B cell (primary cell): ENCODE measurements at regions not wholly inside any gene's neighbourhood (a gene's known extent, or its start where the extent isn't known, plus 50 kb on each side); places are given as distances from the start of the nearest gene placed in this dataset.

ENCODE experiments used
- ATAC-seq: fragments of 200-7000 bp; cut with Tn5 transposase; one replicate; pipeline ENCODE4 v1.10.0; 2021; ENCODE audit warnings: low read depth, mild to moderate bottlenecking, moderate number of reproducible peaks, moderate library complexity
- CTCF ChIA-PET: fragments of 350-600 bp; sonication (Branson Sonifier 250); formaldehyde crosslinking; loops from one replicate; lab custom pipeline; 2021; ENCODE audit warnings: antibody characterized with exemption, inconsistent platforms; lab: Charles Lee
- POLR2A ChIA-PET: fragments of 350-600 bp; sonication (Branson Sonifier 250); formaldehyde crosslinking; loops from one replicate; lab custom pipeline; 2021; ENCODE audit warnings: antibody characterized with exemption; lab: Charles Lee
- DNase-seq: peaks from one replicate; pipeline ENCODE4 v3.0.0; 2013
- H2AFZ ChIP-seq: 2 replicates; pipeline ENCODE4 v1.6.1; 2012; ENCODE audit warnings: mild to moderate bottlenecking, low read depth, low read length; ENCODE audit not compliant: insufficient read depth, poor library complexity, severe bottlenecking
- H3K27ac ChIP-seq, 2 donors: 1 replicate in 1 of 2; 2 replicates in 1 of 2; pipeline ENCODE4 v1.5.1; 2012 to 2013; ENCODE audit warnings: low read length in 2 of 2, mild to moderate bottlenecking in 2 of 2, moderate library complexity in 1 of 2
- H3K27me3 ChIP-seq, 4 experiments: fragments of 200-600 bp in 1 of 4; sonication (generic) in 1 of 4; replicated peaks in 1 of 4; 1 replicate in 2 of 4; 2 replicates in 2 of 4; pipeline versions ENCODE4 v1.6.1 to v1.7.0; 2013 to 2016; ENCODE audit warnings: low read length in 3 of 4, mild to moderate bottlenecking in 2 of 4, mixed read lengths in 1 of 4, moderate library complexity in 1 of 4; ENCODE audit not compliant: insufficient read depth in 4 of 4, control insufficient read depth in 3 of 4; ENCODE audit errors: control extremely low read depth in 1 of 4
- H3K36me3 ChIP-seq, 2 experiments: replicated peaks in 1 of 2; 1 replicate in 1 of 2; 2 replicates in 1 of 2; pipeline versions ENCODE4 v1.6.1 to v1.7.1; 2013; ENCODE audit warnings: low read length in 1 of 2; ENCODE audit not compliant: insufficient read depth in 2 of 2, control insufficient read depth in 1 of 2; ENCODE audit errors: control extremely low read depth in 1 of 2, extremely low read depth in 1 of 2
- H3K4me1 ChIP-seq, 2 donors: fragments of 200-600 bp in 1 of 2; sonication (generic) in 1 of 2; 1 replicate in 1 of 2; 2 replicates in 1 of 2; pipeline versions ENCODE4 v1.5.1 to v1.6.1; 2013 to 2017; ENCODE audit warnings: low read length in 2 of 2; ENCODE audit not compliant: control insufficient read depth in 2 of 2, insufficient read depth in 2 of 2
- H3K4me2 ChIP-seq: replicated peaks from 2 replicates; pipeline ENCODE3; 2012; ENCODE audit warnings: mild to moderate bottlenecking, low read depth, low read length; ENCODE audit not compliant: poor library complexity, severe bottlenecking
- H3K4me3 ChIP-seq, 5 experiments: fragments of 200-600 bp in 1 of 5; sonication (generic) in 1 of 5; 1 replicate in 3 of 5; 2 replicates in 2 of 5; pipeline versions ENCODE4 v1.5.1 to v1.7.0; 2011 to 2016; ENCODE audit warnings: low read length in 4 of 5, mild to moderate bottlenecking in 4 of 5, low read depth in 2 of 5, control low read depth in 1 of 5, moderate library complexity in 1 of 5; ENCODE audit not compliant: insufficient read depth in 1 of 5; ENCODE audit errors: control extremely low read depth in 1 of 5, extremely low read depth in 1 of 5
- H3K79me2 ChIP-seq: fragments of 200-600 bp; sonication (generic); one replicate; pipeline ENCODE4 v1.6.0; 2016; ENCODE audit warnings: low read length; ENCODE audit not compliant: control insufficient read depth, insufficient read depth
- H3K9ac ChIP-seq: fragments of 200-600 bp; sonication (generic); 2 replicates; pipeline ENCODE4 v1.6.1; 2017; ENCODE audit warnings: mild to moderate bottlenecking, low read length, moderate library complexity
- H3K9me3 ChIP-seq, 3 donors: one replicate each; pipeline versions ENCODE4 v1.6.1 to v1.7.1; 2013; ENCODE audit warnings: low read length in 2 of 3; ENCODE audit not compliant: control insufficient read depth in 2 of 3, insufficient read depth in 1 of 3; ENCODE audit errors: control extremely low read depth in 1 of 3
- H4K20me1 ChIP-seq: 2 replicates; pipeline ENCODE4 v1.6.0; 2012; ENCODE audit warnings: mild to moderate bottlenecking, low read length; ENCODE audit not compliant: insufficient read depth, control insufficient read depth, poor library complexity, severe bottlenecking
- H3K27ac Mint-ChIP-seq: one replicate; pipeline ENCODE4 v1.8.0; 2021; ENCODE audit warnings: mixed read lengths
- H3K27me3 Mint-ChIP-seq: one replicate; pipeline ENCODE4 v1.8.0; 2021; ENCODE audit warnings: mixed read lengths
- H3K4me1 Mint-ChIP-seq: one replicate; pipeline ENCODE4 v1.8.0; 2021; ENCODE audit warnings: mixed read lengths
- H3K4me3 Mint-ChIP-seq: one replicate; pipeline ENCODE4 v1.8.0; 2021; ENCODE audit warnings: mixed read lengths
- H3K9me3 Mint-ChIP-seq: one replicate; pipeline ENCODE4 v1.8.0; 2022; ENCODE audit warnings: mixed read lengths; ENCODE audit not compliant: insufficient read depth
- CTCF ChIP-seq: fragments of 200-600 bp; IDR thresholded peaks from one replicate; pipeline ENCODE4 v1.8.0; 2022; ENCODE audit warnings: antibody characterized with exemption, mild to moderate bottlenecking
- EZH2 ChIP-seq: IDR thresholded peaks from 2 replicates; pipeline ENCODE4 v1.6.1; 2012; ENCODE audit warnings: borderline replicate concordance, low read depth, mild to moderate bottlenecking, moderate library complexity, low read length; ENCODE audit not compliant: insufficient read depth, poor library complexity, severe bottlenecking
- WGBS: methylation state at CpG from one replicate; pipeline ENCODE4 v1.1.5; 2013; ENCODE audit warnings: missing lambda C conversion rate; ENCODE audit not compliant: insufficient coverage; 5-methylcytosine and 5-hydroxymethylcytosine counted together
- intact Hi-C: fragments of 100-400 bp; cut with micrococcal nuclease; formaldehyde crosslinking; loops from one replicate; pipeline ENCODE4 v1.10.0; 2022

GRCh38 chr6:18763086-18763485 is 375.9 kb downstream of the RNF144B start:
- no peaks in the 10 kb centered on the region for H4K20me1 ChIP-seq
- ChIA-PET CTCF (no interaction called here), POLR2A (no interaction called here)
- H3K4me1 Mint-ChIP-seq: no peaks in the 10 kb centered on the region
- no peak overlapping the region for H3K4me3 ChIP-seq
- H3K27ac ChIP-seq: no peak overlapping the region
- no peaks in the 10 kb centered on the region for H3K27me3 ChIP-seq
- H3K4me3 Mint-ChIP-seq: no peak overlapping the region
- H3K27me3 Mint-ChIP-seq: no peaks in the 10 kb centered on the region
- H3K36me3 ChIP-seq: no peaks in the 10 kb centered on the region
- DNase-seq (no peak), ATAC-seq (no peak)
- no peak overlapping the region for H3K27ac Mint-ChIP-seq
- intact Hi-C loops: no loop called here
- peaks cover 0 to 4% (median 0%) of the 10 kb centered on the region in 3 donors for H3K9me3 ChIP-seq
- H3K4me1 ChIP-seq: no peaks in the 10 kb centered on the region
- H3K79me2 ChIP-seq: no peaks in the 10 kb centered on the region
- no peak overlapping the region for H3K9ac ChIP-seq
- TF ChIP-seq CTCF (no peak), EZH2 (no peak)
- H2AFZ ChIP-seq: no peak overlapping the region
- 100% methylated on average over 1 of the region's 1 CpG for WGBS
- H3K9me3 Mint-ChIP-seq: peaks cover 5% of the 10 kb centered on the region
- H3K4me2 ChIP-seq: no peak overlapping the region

- Mint-ChIP-seq H3K4me1 (no peaks in the 10 kb centered on the region), H3K4me3 (no peak overlapping the region), H3K9me3 (peaks cover 15% of the 10 kb centered on the region), H3K27me3 (no peaks in the 10 kb centered on the region), H3K27ac (no peak overlapping the region)
- Histone ChIP-seq H3K4me2 (no peak overlapping the region), H3K4me3 (no peak overlapping the region), H3K27me3 (no peaks in the 10 kb centered on the region), H3K9me3 (peaks cover 0 to 3% (median 0%) of the 10 kb centered on the region in 3 donors), H3K4me1 (no peaks in the 10 kb centered on the region), H4K20me1 (no peaks in the 10 kb centered on the region), H2AFZ (no peak overlapping the region), H3K27ac (no peak overlapping the region), H3K36me3 (no peaks in the 10 kb centered on the region), H3K9ac (no peak overlapping the region), H3K79me2 (no peaks in the 10 kb centered on the region)
- ATAC-seq (no peak), DNase-seq (no peak)
- ChIA-PET CTCF (no interaction called here), POLR2A (no interaction called here)
- intact Hi-C loops: no loop called here
- no CpG with 5 or more reads among the region's 1 CpG for WGBS
- TF ChIP-seq EZH2 (no peak), CTCF (no peak)
Observed at GRCh38 chr6:18784794-18785193, 397.6 kb downstream of the RNF144B start.
